HEK293 (cell line): ENCODE measurements at regions not wholly inside any gene's neighbourhood (a gene's known extent, or its start where the extent isn't known, plus 50 kb on each side); places are given as distances from the start of the nearest gene placed in this dataset.

Source experiments
- GLI4 ChIP-seq: fragments of 450-650 bp; formaldehyde crosslinking; IDR thresholded peaks from 2 replicates; pipeline ENCODE4 v1.5.1; 2016; ENCODE audit warnings: missing biosample characterization, missing genetic modification characterization
- ZBTB20 ChIP-seq: fragments of 450-650 bp; formaldehyde crosslinking; IDR thresholded peaks from 2 replicates; pipeline ENCODE4 v1.5.1; 2016; ENCODE audit warnings: missing biosample characterization, missing genetic modification characterization
- ZNF19 ChIP-seq: fragments of 450-650 bp; formaldehyde crosslinking; IDR thresholded peaks from 2 replicates; pipeline ENCODE4; 2016; ENCODE audit warnings: missing biosample characterization, missing genetic modification characterization, low read depth
- ZNF621 ChIP-seq: fragments of 450-650 bp; formaldehyde crosslinking; IDR thresholded peaks from 2 replicates; pipeline ENCODE4 v1.5.1; 2017; ENCODE audit warnings: missing biosample characterization, missing genetic modification characterization
- TF ChIP-seq, protein P1 (sequence below): fragments of 450-650 bp; formaldehyde crosslinking; IDR thresholded peaks from 2 replicates; pipeline ENCODE4 v1.5.1; 2016; ENCODE audit warnings: missing biosample characterization, missing genetic modification characterization

DNA sequence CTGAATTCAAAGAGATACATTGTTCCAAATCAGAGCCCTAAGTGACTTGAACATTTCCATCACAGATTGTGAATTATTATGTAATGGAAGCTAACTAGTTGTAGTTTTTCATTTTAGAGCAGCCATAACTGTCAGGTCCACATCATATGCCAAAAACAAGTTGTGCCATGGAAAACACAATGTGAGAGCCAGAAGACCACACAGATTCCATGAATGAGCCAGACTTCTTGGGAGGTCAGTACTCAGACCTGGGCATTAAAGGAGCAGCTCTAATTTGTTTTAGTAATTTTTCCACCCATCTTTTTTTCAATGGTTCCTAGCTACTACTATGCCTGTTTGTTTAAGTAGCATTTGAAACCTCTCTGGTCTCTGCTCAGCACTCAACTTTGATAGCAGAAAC lies 279.4 kb downstream of the FAT3 start:
- TF ChIP-seq ZBTB20 (no peak), ZNF19 (tag by site-specific recombination) (no peak), GLI4 (tag by site-specific recombination) (no peak), ZNF621 (tag by site-specific recombination) (no peak)
- TF ChIP-seq, protein P1, sequence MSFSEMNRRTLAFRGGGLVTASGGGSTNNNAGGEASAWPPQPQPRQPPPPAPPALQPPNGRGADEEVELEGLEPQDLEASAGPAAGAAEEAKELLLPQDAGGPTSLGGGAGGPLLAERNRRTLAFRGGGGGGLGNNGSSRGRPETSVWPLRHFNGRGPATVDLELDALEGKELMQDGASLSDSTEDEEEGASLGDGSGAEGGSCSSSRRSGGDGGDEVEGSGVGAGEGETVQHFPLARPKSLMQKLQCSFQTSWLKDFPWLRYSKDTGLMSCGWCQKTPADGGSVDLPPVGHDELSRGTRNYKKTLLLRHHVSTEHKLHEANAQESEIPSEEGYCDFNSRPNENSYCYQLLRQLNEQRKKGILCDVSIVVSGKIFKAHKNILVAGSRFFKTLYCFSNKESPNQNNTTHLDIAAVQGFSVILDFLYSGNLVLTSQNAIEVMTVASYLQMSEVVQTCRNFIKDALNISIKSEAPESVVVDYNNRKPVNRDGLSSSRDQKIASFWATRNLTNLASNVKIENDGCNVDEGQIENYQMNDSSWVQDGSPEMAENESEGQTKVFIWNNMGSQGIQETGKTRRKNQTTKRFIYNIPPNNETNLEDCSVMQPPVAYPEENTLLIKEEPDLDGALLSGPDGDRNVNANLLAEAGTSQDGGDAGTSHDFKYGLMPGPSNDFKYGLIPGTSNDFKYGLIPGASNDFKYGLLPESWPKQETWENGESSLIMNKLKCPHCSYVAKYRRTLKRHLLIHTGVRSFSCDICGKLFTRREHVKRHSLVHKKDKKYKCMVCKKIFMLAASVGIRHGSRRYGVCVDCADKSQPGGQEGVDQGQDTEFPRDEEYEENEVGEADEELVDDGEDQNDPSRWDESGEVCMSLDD (tag by site-specific recombination) = no peak
